ENCODE measurements at regions not wholly inside any gene's neighbourhood (a gene's known extent, or its start where the extent isn't known, plus 50 kb on each side); places are given as distances from the start of the nearest gene placed in this dataset.
"Not testable (repeated sequence)": the region's sequence is repeated elsewhere in the genome, so short reads cannot be mapped to it uniquely, and the experiment has no call there.

GRCh38 chr3:78338405-78338804 is 1298.5 kb downstream of the ROBO2 start:
- no peak for ATAC-seq

- ATAC-seq = no peak
Measured at GRCh38 chr3:78343221-78343620, 1303.3 kb downstream of the ROBO2 start.

GRCh38 chr3:78344267-78344666 is 1304.4 kb downstream of the ROBO2 start:
- not testable (repeated sequence) for ATAC-seq

GRCh38 chr3:78344918-78345317 is 1305.0 kb downstream of the ROBO2 start:
- ATAC-seq = no peak

GRCh38 chr3:78347176-78347575 is 1307.3 kb downstream of the ROBO2 start:
- no peak for ATAC-seq

- no peak for ATAC-seq
Measured at GRCh38 chr3:78348664-78349063, 1308.8 kb downstream of the ROBO2 start.

GRCh38 chr3:78349571-78349970 is 1309.7 kb downstream of the ROBO2 start:
- ATAC-seq = no peak

GRCh38 chr3:78351334-78351733 is 1311.4 kb downstream of the ROBO2 start:
- ATAC-seq = no peak

GRCh38 chr3:78353231-78353630 is 1313.3 kb downstream of the ROBO2 start:
- ATAC-seq = no peak

- no peak for ATAC-seq
Measured at GRCh38 chr3:78360849-78361248, 1321.0 kb downstream of the ROBO2 start.

GRCh38 chr3:78368636-78369345 is 1328.9 kb downstream of the ROBO2 start:
- ATAC-seq = peak; percentile 90

GRCh38 chr3:78390221-78390620 is 1350.3 kb downstream of the ROBO2 start:
- no peak for ATAC-seq

- ATAC-seq = no peak
Measured at GRCh38 chr3:78398401-78398800, 1358.5 kb downstream of the ROBO2 start.

- peak; percentile 99 for ATAC-seq
Measured at GRCh38 chr3:78402720-78403119, 1362.8 kb downstream of the ROBO2 start.

- no peak for ATAC-seq
Measured at GRCh38 chr3:78405745-78406144, 1362.1 kb downstream of the ROBO1 start.

GRCh38 chr3:78406396-78406795 is 1361.4 kb downstream of the ROBO1 start:
- peak; percentile 79 for ATAC-seq

GRCh38 chr3:78410077-78410476 is 1357.7 kb downstream of the ROBO1 start:
- no peak for ATAC-seq

- no peak for ATAC-seq
Measured at GRCh38 chr3:78414261-78414660, 1353.5 kb downstream of the ROBO1 start.

GRCh38 chr3:78420611-78421010 is 1347.2 kb downstream of the ROBO1 start:
- ATAC-seq = no peak

- no peak for ATAC-seq
Measured at GRCh38 chr3:78421247-78421966, 1346.4 kb downstream of the ROBO1 start.

- ATAC-seq = no peak
Measured at GRCh38 chr3:78424656-78425055, 1343.1 kb downstream of the ROBO1 start.

GRCh38 chr3:78426454-78426853 is 1341.3 kb downstream of the ROBO1 start:
- ATAC-seq = no peak

- no peak for ATAC-seq
Measured at GRCh38 chr3:78427303-78427702, 1340.5 kb downstream of the ROBO1 start.

GRCh38 chr3:78430741-78431140 is 1337.1 kb downstream of the ROBO1 start:
- ATAC-seq = no peak
